ENCODE measurements at regions not wholly inside any gene's neighbourhood (a gene's known extent, or its start where the extent isn't known, plus 50 kb on each side); places are given as distances from the start of the nearest gene placed in this dataset.

DNA sequence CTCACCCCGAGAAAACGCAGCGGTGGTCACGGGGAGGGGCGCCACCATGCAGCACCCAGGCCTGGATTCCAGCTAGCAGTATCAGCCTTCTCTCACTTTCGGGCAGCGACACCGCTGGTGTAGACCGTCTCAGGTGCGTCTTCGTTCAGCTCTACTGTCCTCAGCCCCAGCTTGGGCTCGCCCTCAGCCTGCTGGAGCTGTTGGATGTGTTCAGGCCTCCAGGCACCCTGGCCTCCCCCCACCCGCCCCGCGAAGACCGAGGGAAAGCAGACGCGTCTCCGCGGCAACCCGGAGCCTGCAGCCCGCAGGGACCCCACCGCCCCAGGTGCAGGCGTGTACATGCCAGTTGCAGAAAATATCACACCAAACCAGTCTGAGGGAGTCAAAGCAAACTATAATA, 60.8 kb upstream of the CARMIL1 start:
- Mint-ChIP-seq H3K9me3 (no peaks in the 10 kb centered on the region), H3K27ac (no peak overlapping the region)
- CTCF ChIA-PET: no interaction called here

DNA sequence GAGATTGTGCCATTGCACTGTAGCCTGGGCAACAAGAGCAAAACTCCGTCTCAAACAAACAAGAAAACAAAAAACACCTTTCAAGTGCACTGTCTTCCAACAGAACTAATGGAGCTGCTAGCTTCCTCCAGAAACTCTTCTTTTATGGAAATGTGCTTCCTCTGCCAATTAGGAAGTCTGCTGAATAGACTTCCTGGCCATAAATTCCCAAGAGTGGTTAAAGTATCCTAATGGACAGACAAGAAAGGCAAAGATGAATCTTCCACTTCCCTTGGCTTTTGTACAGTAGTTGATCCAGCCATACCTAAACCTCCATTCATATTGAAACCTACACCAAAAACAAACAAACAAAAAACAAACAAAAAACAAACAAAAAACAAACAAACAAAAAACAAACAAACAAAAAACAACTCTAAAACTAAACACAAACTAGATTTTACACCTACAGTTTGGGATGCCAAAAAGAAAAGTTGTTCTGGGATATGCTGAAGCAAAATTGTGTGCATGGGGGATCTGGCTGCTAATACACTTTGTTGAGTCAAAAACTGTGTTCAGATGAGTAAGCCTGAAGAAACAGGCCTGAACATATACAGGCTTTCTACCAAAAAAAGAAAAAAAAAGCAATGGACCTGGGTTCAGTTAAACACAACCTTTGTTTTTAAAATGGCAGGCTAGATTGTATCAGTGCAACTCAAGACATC, 59.8 kb upstream of the CARMIL1 start:
- no peaks in the 10 kb centered on the region for H3K9me3 Mint-ChIP-seq
- H3K27ac Mint-ChIP-seq: no peak overlapping the region
- H3K4me3 Mint-ChIP-seq: no peak overlapping the region
- no peak for DNase-seq
- ChIA-PET POLR2A (no interaction called here), CTCF (no interaction called here)
- H3K27me3 Mint-ChIP-seq: no peaks in the 10 kb centered on the region
- H3K36me3 Mint-ChIP-seq (ENCODE audit: low read depth): no peaks in the 10 kb centered on the region
- H3K4me1 Mint-ChIP-seq: peaks cover 12% of the 10 kb centered on the region

More for the DNA sequence above, 60.8 kb upstream of the CARMIL1 start:
- DNase-seq: no peak
- no peaks in the 10 kb centered on the region for H3K36me3 Mint-ChIP-seq (ENCODE audit: low read depth)
- H3K4me3 Mint-ChIP-seq: no peak overlapping the region
- POLR2A ChIA-PET: no interaction called here
- no peaks in the 10 kb centered on the region for H3K27me3 Mint-ChIP-seq
- H3K4me1 Mint-ChIP-seq: peaks cover 2% of the 10 kb centered on the region

DNA sequence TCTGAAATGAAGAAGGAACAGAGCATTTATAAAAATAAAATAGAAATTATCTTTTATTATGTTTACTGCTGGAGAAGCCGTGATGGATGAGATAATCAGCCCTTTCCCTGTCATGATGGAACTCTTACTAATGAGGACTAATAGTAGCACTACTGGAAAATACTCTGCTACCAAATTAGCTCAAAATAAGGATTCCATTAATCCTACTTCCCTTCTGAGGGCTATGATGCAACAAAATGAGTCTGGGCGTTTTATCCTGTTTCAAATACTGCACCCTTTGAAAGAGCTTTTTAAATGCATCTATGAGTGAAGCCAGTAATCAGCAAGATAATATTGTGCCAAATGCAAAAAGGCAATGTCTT, 59.3 kb upstream of the CARMIL1 start:
- CTCF ChIA-PET: no interaction called here
- H3K4me3 Mint-ChIP-seq: no peak overlapping the region

DNA sequence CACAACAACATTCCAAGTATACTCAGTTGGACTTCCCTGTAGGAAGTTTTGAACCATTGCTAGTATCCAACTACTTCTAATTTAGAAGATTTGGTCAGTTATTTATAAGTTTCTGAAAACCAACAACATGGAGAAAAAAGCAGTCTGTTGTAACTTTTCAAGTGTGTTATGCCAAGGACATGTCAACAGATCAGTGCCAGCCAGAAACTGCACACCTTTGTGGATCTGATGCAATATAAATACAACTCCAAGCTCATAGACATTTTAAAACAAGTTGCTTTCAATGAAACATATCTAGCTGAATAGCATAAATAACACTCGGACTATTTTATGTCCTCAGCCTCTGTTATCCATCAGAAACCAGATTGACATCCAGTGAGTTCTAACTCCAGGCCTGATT, 58.3 kb upstream of the CARMIL1 start:
- no peaks in the 10 kb centered on the region for H3K9me3 Mint-ChIP-seq
- H3K36me3 Mint-ChIP-seq (ENCODE audit: low read depth): no peaks in the 10 kb centered on the region
- CTCF ChIA-PET: interaction anchor here (1.8 kb wide), 1 partner anchor 335 kb away, joined by 4 read pairs; no protein-coding TSS in a partner anchor
- POLR2A ChIA-PET: no interaction called here
- no peak for DNase-seq
- peaks cover 2% of the 10 kb centered on the region for H3K27me3 Mint-ChIP-seq
- no peak overlapping the region for H3K27ac Mint-ChIP-seq
- H3K4me3 Mint-ChIP-seq: no peak overlapping the region
- H3K4me1 Mint-ChIP-seq: peaks cover 14% of the 10 kb centered on the region

More for the DNA sequence above, 59.3 kb upstream of the CARMIL1 start:
- Mint-ChIP-seq H3K4me1 (peaks cover 14% of the 10 kb centered on the region), H3K27ac (no peak overlapping the region), H3K27me3 (no peaks in the 10 kb centered on the region), H3K36me3 (ENCODE audit: low read depth) (no peaks in the 10 kb centered on the region), H3K9me3 (no peaks in the 10 kb centered on the region)
- no peak for DNase-seq
- POLR2A ChIA-PET: no interaction called here

DNA sequence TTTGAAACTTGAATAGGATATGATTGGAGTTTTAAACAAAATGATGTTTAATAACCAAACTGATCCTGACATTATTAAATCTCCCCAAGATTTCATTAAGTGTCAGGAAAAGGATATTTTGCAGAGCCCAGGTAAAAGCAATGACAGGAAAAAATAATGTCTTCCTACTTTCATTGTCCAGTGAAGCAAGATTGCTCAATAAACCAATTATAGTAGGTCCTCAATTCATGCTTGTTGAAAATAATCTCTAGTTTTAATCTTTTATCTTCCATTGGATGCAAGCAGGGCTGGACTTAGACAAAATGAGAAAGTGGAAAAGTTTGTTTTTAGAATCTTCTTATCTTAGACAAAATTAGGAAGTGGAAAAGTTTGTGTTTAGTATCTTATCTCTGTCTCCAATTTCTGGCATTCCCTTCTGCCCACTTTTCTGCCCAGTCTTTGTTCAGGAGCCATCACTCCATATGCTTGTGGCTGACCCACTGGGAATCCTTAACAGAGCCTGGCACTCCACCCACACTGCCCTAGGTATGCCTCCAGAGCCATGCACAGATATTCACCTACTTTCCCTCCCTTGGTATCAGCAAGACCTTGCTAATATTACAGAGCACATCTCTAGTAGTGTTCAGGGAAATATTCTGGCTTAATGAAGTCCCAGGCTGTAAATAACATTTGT, 57.0 kb upstream of the CARMIL1 start:
- H3K9me3 Mint-ChIP-seq: no peaks in the 10 kb centered on the region
- POLR2A ChIA-PET: no interaction called here

DNA sequence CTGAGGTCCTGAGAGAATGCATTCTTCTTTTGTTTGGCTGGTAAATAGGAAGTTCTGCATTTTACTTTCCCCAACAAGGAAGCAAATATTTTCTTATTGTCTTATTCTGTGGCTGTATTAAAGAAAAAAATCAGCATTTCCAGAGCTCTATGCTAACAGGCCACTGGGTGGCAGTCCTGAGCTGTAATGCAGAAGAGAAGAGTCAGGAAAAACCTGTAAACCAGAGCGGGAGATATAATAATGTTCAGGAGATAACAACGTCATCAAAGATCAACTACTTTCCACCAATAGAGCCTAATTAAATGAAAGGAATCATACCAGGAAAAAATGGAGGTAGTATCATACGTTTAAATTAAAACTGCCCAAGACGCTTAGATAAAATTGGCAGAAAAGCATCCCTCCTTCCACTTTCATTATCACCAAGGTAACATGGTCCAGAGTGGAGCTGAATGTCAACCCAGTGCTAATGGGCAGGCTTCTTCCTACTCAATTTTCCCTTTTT, 55.6 kb upstream of the CARMIL1 start:
- POLR2A ChIA-PET: no interaction called here
- H3K27me3 Mint-ChIP-seq: peaks cover 2% of the 10 kb centered on the region

More for the DNA sequence above, 57.0 kb upstream of the CARMIL1 start:
- CTCF ChIA-PET: interaction anchor here (1.3 to 1.9 kb wide), 5 partner anchors 10 to 378 kb away, joined by 3 to 6 read pairs (median 4); no protein-coding TSS in a partner anchor
- DNase-seq: no peak
- peaks cover 2% of the 10 kb centered on the region for H3K27me3 Mint-ChIP-seq
- no peak overlapping the region for H3K27ac Mint-ChIP-seq
- no peaks in the 10 kb centered on the region for H3K36me3 Mint-ChIP-seq (ENCODE audit: low read depth)
- H3K4me1 Mint-ChIP-seq: peaks cover 14% of the 10 kb centered on the region
- H3K4me3 Mint-ChIP-seq: no peak overlapping the region

DNA sequence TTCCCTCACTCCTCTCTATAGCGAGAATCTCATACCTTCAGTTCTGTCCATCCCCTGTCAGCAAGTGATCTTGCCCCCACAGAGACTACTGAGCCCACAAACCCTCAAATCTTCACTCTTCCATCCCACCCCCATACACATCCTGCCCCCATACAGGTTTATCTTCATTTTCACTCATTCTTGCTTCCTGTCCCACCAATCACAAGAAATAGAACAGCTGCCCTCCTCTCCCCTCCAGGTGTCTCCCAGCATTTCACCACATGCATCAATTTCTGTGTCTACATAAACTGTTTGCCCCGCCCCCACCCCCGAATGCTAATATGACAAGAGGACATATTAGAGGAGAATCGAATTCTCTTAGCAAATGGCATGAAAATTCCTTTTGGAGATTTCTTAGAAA, 54.9 kb upstream of the CARMIL1 start:
- Mint-ChIP-seq H3K27ac (no peak overlapping the region), H3K4me1 (peaks cover 14% of the 10 kb centered on the region), H3K9me3 (no peaks in the 10 kb centered on the region), H3K36me3 (ENCODE audit: low read depth) (no peaks in the 10 kb centered on the region), H3K4me3 (peak overlapping the region; percentile 46), H3K27me3 (peaks cover 2% of the 10 kb centered on the region)
- CTCF ChIA-PET: interaction anchor here (1.0 to 1.9 kb wide), 8 partner anchors 8 to 272 kb away, joined by 3 to 6 read pairs (median 4); no protein-coding TSS in a partner anchor
- POLR2A ChIA-PET: no interaction called here
- no peak for DNase-seq

More for the DNA sequence above, 55.6 kb upstream of the CARMIL1 start:
- Mint-ChIP-seq H3K9me3 (no peaks in the 10 kb centered on the region), H3K4me1 (peaks cover 14% of the 10 kb centered on the region), H3K27ac (no peak overlapping the region), H3K36me3 (ENCODE audit: low read depth) (no peaks in the 10 kb centered on the region), H3K4me3 (peak overlapping the region; percentile 46)
- peak; percentile 69 for DNase-seq
- CTCF ChIA-PET: interaction anchor here (0.6 to 1.9 kb wide), 22 partner anchors 9 to 534 kb away, joined by 3 to 11 read pairs (median 4); no protein-coding TSS in a partner anchor

DNA sequence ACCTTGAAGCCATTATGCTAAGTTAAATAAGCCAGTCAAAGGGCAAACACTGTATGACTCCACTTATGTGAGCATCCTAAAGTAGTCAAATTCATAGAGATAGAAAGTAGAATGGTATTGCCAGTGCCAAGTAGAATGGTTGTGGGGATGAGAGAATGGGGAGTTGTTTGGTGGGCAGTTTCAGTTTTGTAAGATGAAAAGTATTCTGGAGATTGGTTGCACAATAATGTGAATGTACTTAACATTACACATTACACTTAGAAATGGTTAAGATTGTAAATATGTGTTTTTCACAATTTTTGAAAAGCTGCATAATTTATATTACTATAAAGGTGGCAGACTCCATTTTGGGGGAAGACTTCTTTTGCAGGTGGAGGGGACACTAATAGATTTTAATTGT, 51.3 kb upstream of the CARMIL1 start:
- Mint-ChIP-seq H3K27ac (no peak overlapping the region), H3K4me1 (peaks cover 14% of the 10 kb centered on the region), H3K36me3 (ENCODE audit: low read depth) (no peaks in the 10 kb centered on the region), H3K27me3 (peaks cover 2% of the 10 kb centered on the region), H3K9me3 (no peaks in the 10 kb centered on the region), H3K4me3 (no peak overlapping the region)
- CTCF ChIA-PET: no interaction called here
- POLR2A ChIA-PET: no interaction called here
- DNase-seq: no peak

Measured in activated CD4-positive, alpha-beta T cell treated with anti-CD3 and anti-CD28 coated beads, Interleukin-2, amount 10 ng/mL, durations not matched to agents 7 days and 5 days (primary cell).